HG02610 (cell line): ENCODE measurements at regions not wholly inside any gene's neighbourhood (a gene's known extent, or its start where the extent isn't known, plus 50 kb on each side); places are given as distances from the start of the nearest gene placed in this dataset.
"Not testable (repeated sequence)": the region's sequence is repeated elsewhere in the genome, so short reads cannot be mapped to it uniquely, and the experiment has no call there.

Experiments
- ATAC-seq: cut with Tn5 transposase; IDR thresholded peaks from one replicate; pipeline ENCODE4 v1.9.1; 2021; ENCODE audit warnings: mild to moderate bottlenecking, moderate library complexity; ENCODE audit not compliant: unreplicated experiment

- ATAC-seq, result no peak
These were observed 761.7 kb upstream of the ARRDC3 start for GRCh38 chr5:92144824-92145223.

- ATAC-seq, result not testable (repeated sequence)
These were observed 749.3 kb upstream of the ARRDC3 start for GRCh38 chr5:92132294-92132908.

- ATAC-seq, result no peak
These were observed 743.1 kb upstream of the ARRDC3 start for GRCh38 chr5:92126182-92126581.

- no peak for ATAC-seq
These were observed 736.0 kb upstream of the ARRDC3 start for GRCh38 chr5:92119110-92119509.

- ATAC-seq, result no peak
These were observed 723.7 kb upstream of the ARRDC3 start for GRCh38 chr5:92106808-92107207.

GRCh38 chr5:92104126-92104525 lies 721.0 kb upstream of the ARRDC3 start:
- no peak for ATAC-seq

GRCh38 chr5:92102313-92102712 lies 719.2 kb upstream of the ARRDC3 start:
- ATAC-seq, result no peak

GRCh38 chr5:92092239-92092638 lies 709.1 kb upstream of the ARRDC3 start:
- ATAC-seq, result no peak

- no peak for ATAC-seq
These were observed 703.1 kb upstream of the ARRDC3 start for GRCh38 chr5:92086059-92086811.

- ATAC-seq, result no peak
These were observed 699.0 kb upstream of the ARRDC3 start for GRCh38 chr5:92081958-92082712.

GRCh38 chr5:92070786-92071185 lies 687.7 kb upstream of the ARRDC3 start:
- no peak for ATAC-seq

- ATAC-seq, result no peak
These were observed 681.9 kb upstream of the ARRDC3 start for GRCh38 chr5:92064993-92065392.

- ATAC-seq, result no peak
These were observed 668.6 kb upstream of the ARRDC3 start for GRCh38 chr5:92051741-92052140.

GRCh38 chr5:92050970-92051369 lies 667.9 kb upstream of the ARRDC3 start:
- ATAC-seq, result no peak

- no peak for ATAC-seq
These were observed 659.0 kb upstream of the ARRDC3 start for GRCh38 chr5:92041911-92042660.

GRCh38 chr5:92041206-92041605 lies 658.1 kb upstream of the ARRDC3 start:
- ATAC-seq, result no peak

GRCh38 chr5:92029792-92030191 lies 646.7 kb upstream of the ARRDC3 start:
- ATAC-seq, result not testable (repeated sequence)

GRCh38 chr5:92023555-92023954 lies 640.4 kb upstream of the ARRDC3 start:
- no peak for ATAC-seq

- ATAC-seq, result no peak
These were observed 640.0 kb upstream of the ARRDC3 start for GRCh38 chr5:92023141-92023471.

GRCh38 chr5:92022415-92023140 lies 639.5 kb upstream of the ARRDC3 start:
- ATAC-seq, result no peak
